Lower leg skin (tissue), 4 donors: ENCODE measurements at regions not wholly inside any gene's neighbourhood (a gene's known extent, or its start where the extent isn't known, plus 50 kb on each side); places are given as distances from the start of the nearest gene placed in this dataset.

Experiments used
- DNase-seq, 2 donors: peaks; one replicate each; pipeline ENCODE4 v3.0.0-alpha.2; 2019; ENCODE audit warnings: low spot score in 2 of 2
- H3K4me3 ChIP-seq: fragments of 200-600 bp; sonication (generic); 2 replicates; pipeline ENCODE4 v1.5.1; 2017; ENCODE audit warnings: mild to moderate bottlenecking, low read depth; ENCODE audit not compliant: poor library complexity, severe bottlenecking
- POLR2A ChIP-seq, 2 donors: fragments of 450-650 bp; IDR thresholded peaks; one replicate each; pipeline ENCODE4 v1.6.1; 2016 to 2017; ENCODE audit warnings: antibody characterized with exemption in 2 of 2, mild to moderate bottlenecking in 1 of 2, moderate library complexity in 1 of 2
- WGBS, 2 donors: methylation state at CpG; one replicate each; pipeline ENCODE4 v1.1.5; 2018; 5-methylcytosine and 5-hydroxymethylcytosine counted together
- intact Hi-C: fragments of 100-400 bp; cut with DNase I; formaldehyde crosslinking; loops from one replicate; pipeline ENCODE4 v1.15.0; 2023; ENCODE audit warnings: low total_unique reads
- TF ChIP-seq, protein P1 (sequence below), 3 donors: fragments of 450-650 bp; IDR thresholded peaks; one replicate each; pipeline ENCODE4 v1.5.1; 2016; ENCODE audit warnings: antibody characterized with exemption in 3 of 3, mild to moderate bottlenecking in 3 of 3, moderate library complexity in 2 of 3

DNA sequence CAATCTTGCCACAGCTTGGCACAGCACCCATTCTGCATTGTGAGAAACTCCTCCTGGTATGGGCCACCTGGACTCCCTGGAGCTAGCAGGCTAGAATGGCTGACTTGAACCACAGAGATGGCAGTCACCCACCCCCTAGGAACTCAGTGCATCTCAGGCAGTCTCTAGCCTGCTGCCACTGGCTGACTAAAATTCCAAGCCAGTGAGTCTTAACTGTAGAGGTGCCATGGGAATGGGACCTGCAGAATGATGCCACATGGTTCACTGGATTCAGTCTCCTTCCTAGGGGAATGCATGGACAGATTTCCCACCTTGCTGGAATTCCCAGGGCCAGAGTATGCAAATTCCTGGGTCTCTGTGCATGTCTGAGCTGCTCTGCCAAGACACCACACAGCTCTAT, 382.9 kb downstream of the MAN2A1 start:
- intact Hi-C loops = no loop called here

DNA sequence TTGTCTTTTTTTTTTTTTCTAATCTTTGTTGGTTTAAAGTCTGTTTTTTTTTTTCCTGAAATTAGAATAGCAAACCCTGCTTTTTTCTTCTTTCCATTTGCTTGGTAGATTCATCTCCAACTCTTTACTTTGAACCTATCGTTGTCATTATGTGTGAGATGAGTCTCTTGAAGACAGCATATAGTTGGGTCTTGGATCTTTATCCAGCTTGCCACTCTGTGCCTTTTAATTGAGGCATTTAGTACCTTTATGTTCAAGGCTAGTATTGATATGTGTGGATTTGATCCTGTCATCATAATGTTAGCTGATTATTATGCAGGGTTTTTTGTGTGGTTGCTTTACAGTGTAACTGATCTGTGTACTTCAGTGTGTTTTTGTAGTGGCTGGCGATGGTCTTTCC, 383.8 kb downstream of the MAN2A1 start:
- TF ChIP-seq, protein P1, sequence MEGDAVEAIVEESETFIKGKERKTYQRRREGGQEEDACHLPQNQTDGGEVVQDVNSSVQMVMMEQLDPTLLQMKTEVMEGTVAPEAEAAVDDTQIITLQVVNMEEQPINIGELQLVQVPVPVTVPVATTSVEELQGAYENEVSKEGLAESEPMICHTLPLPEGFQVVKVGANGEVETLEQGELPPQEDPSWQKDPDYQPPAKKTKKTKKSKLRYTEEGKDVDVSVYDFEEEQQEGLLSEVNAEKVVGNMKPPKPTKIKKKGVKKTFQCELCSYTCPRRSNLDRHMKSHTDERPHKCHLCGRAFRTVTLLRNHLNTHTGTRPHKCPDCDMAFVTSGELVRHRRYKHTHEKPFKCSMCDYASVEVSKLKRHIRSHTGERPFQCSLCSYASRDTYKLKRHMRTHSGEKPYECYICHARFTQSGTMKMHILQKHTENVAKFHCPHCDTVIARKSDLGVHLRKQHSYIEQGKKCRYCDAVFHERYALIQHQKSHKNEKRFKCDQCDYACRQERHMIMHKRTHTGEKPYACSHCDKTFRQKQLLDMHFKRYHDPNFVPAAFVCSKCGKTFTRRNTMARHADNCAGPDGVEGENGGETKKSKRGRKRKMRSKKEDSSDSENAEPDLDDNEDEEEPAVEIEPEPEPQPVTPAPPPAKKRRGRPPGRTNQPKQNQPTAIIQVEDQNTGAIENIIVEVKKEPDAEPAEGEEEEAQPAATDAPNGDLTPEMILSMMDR (IDR thresholded peaks at IDR 0.05) = no peak
- no peak for TF ChIP-seq POLR2A (IDR thresholded peaks at IDR 0.05)
- DNase-seq = no peak
- intact Hi-C loops = no loop called here
- no peak overlapping the region for H3K4me3 ChIP-seq
- WGBS, 2 donors = 33 to 48% methylated on average over 2 of the region's 2 CpGs

More for the DNA sequence above, 382.9 kb downstream of the MAN2A1 start:
- no peak overlapping the region for H3K4me3 ChIP-seq
- DNase-seq = no peak
- TF ChIP-seq, protein P1 (IDR thresholded peaks at IDR 0.05) = no peak
- TF ChIP-seq POLR2A (IDR thresholded peaks at IDR 0.05) = no peak

DNA sequence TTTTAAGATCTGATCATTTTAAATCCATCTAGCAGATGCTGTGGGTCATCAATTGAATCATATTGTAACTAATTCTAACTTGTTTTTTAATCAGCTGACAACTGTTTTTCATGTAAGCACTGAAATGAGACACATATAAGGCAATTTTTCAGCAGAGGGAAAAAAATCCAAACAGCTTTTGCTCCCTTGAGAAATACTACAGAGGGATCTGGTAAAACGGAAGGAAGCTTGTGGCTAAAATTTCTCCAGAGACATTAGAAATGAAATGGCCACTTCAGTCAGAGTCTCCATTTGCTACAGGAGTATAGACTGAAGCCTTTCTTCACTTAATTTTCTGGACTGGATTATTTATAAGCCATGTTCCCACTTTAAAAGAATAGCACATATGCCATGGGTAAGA, 385.9 kb downstream of the MAN2A1 start:
- WGBS, 2 donors = 69 to 86% methylated on average over 1 of the region's 1 CpG

DNA sequence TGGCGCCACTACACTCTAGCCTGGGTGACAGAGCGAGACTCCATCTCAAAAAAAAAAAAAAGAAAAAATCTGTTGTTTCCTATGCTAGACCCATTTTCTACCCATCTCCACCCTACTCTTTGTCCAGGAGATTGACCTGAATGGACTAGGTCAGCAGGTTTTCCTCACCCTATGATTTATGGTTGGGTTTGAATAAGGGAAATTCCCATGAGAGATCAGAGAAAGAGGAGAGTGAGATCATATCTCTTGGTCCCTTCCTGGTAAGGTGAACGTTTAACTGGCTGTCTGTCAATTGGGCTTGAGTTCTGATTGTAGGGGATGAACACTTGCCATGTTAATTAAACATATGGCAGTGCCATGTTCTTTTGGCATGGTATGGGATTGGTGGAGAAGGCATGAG, 387.4 kb downstream of the MAN2A1 start:
- no peak for DNase-seq
- TF ChIP-seq, protein P1 (IDR thresholded peaks at IDR 0.05) = no peak
- no peak for TF ChIP-seq POLR2A (IDR thresholded peaks at IDR 0.05)
- no peak overlapping the region for H3K4me3 ChIP-seq
- WGBS, 2 donors = 74 to 75% methylated on average over 3 of the region's 3 CpGs
- intact Hi-C loops = no loop called here

More for the DNA sequence above, 385.9 kb downstream of the MAN2A1 start:
- intact Hi-C loops = no loop called here
- H3K4me3 ChIP-seq = no peak overlapping the region
- no peak for DNase-seq
- TF ChIP-seq POLR2A (IDR thresholded peaks at IDR 0.05) = no peak

DNA sequence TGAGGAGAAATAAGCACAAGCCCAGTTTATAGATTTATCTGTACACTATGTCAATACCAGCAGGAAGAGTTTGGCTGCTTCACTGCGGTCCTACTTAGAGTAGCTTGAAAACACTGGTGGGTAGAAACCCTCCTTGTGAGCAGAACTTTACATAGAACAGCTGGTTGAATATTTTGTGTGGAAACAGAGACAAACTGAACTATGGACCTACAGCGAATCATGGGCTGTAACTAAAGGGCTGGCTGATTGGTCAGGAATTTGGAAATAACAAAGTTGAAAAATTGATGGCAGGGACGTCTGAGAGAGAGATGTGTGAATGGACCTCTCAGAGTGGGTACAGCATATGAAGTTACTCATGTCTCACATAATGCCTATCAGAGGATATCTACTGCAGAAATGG, 392.5 kb downstream of the MAN2A1 start:
- TF ChIP-seq, protein P1 (IDR thresholded peaks at IDR 0.05) = no peak
- TF ChIP-seq POLR2A (IDR thresholded peaks at IDR 0.05) = no peak
- intact Hi-C loops = no loop called here
- no peak for DNase-seq
- 91 to 94% methylated on average over 3 of the region's 3 CpGs for WGBS, 2 donors
- no peak overlapping the region for H3K4me3 ChIP-seq

DNA sequence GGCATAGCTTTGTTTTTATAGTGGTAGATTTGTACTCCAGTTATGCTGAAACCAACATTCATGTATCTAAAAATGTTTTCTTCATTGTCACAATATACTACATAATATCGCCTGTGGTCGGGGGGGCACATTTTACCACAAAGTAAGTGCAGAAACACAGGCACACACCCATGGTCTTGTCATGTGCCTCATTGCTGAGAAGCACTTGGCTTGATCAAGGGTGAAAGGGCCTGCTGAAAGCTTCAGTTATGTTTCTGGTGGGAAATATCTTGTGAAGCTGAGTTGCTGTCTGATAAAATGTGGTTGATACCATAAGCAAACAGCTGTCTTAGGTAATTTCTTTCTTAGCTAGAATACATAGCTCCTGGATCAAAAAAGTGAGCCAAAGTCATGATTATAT, 393.1 kb downstream of the MAN2A1 start:
- TF ChIP-seq, protein P1 (IDR thresholded peaks at IDR 0.05) = no peak
- TF ChIP-seq POLR2A (IDR thresholded peaks at IDR 0.05) = no peak
- WGBS, 2 donors = 98 to 100% methylated on average over 2 of the region's 2 CpGs
- no peak overlapping the region for H3K4me3 ChIP-seq
- DNase-seq = no peak
- intact Hi-C loops = no loop called here
